ENCODE measurements at regions not wholly inside any gene's neighbourhood (a gene's known extent, or its start where the extent isn't known, plus 50 kb on each side); places are given as distances from the start of the nearest gene placed in this dataset.

GRCh38 chr11:70930215-70930614 lies 322.2 kb downstream of the SHANK2 start:
- H3K27me3 ChIP-seq (replicated peaks; ENCODE audit: insufficient read depth) = no peaks in the 10 kb centered on the region
- no peak overlapping the region for H3K4me3 ChIP-seq
- DNase-seq = no peak
- no peak for TF ChIP-seq EZH2phosphoT487 (IDR thresholded peaks at IDR 0.05; ENCODE audit: insufficient read depth, low read depth)
- TF ChIP-seq EZH2 (IDR thresholded peaks at IDR 0.05; ENCODE audit: insufficient read depth, poor library complexity, severe bottlenecking) = no peak
- no peaks in the 10 kb centered on the region for H3F3A ChIP-seq (ENCODE audit: insufficient read depth)
- in situ Hi-C loops (cut with MboI) = no loop called here
- no peaks in the 10 kb centered on the region for H3K9me2 ChIP-seq (ENCODE audit: insufficient read depth)
- no peaks in the 10 kb centered on the region for H3K79me2 ChIP-seq (ENCODE audit: insufficient read depth)
- no peaks in the 10 kb centered on the region for H4K20me1 ChIP-seq (ENCODE audit: insufficient read depth)
- H3K4me1 ChIP-seq (ENCODE audit: insufficient read depth) = no peaks in the 10 kb centered on the region
- no peak overlapping the region for H2AFZ ChIP-seq
- H3K27ac ChIP-seq = no peak overlapping the region
- H3K9ac ChIP-seq = no peak overlapping the region
- H3K9me3 ChIP-seq (ENCODE audit: low read depth) = no peaks in the 10 kb centered on the region
- H3K36me3 ChIP-seq (ENCODE audit: low read depth) = no peaks in the 10 kb centered on the region
- H3K4me2 ChIP-seq (ENCODE audit: unreplicated experiment) = no peak overlapping the region
- WGBS, 2 experiments (ENCODE audit: low coverage in 1 of 2, low lambda C conversion rate in 2 of 2, missing lambda C conversion rate in 2 of 2) = 51 to 56% methylated on average over 3 of the region's 3 CpGs

- in situ Hi-C loops (cut with MboI) = no loop called here
- no peak for DNase-seq
- Histone ChIP-seq H3K4me3 (no peak overlapping the region), H3F3A (ENCODE audit: insufficient read depth) (no peaks in the 10 kb centered on the region), H3K4me2 (ENCODE audit: unreplicated experiment) (no peak overlapping the region), H3K27ac (no peak overlapping the region), H3K4me1 (ENCODE audit: insufficient read depth) (no peaks in the 10 kb centered on the region), H3K27me3 (replicated peaks; ENCODE audit: insufficient read depth) (no peaks in the 10 kb centered on the region), H4K20me1 (ENCODE audit: insufficient read depth) (no peaks in the 10 kb centered on the region), H2AFZ (no peak overlapping the region), H3K79me2 (ENCODE audit: insufficient read depth) (no peaks in the 10 kb centered on the region), H3K36me3 (ENCODE audit: low read depth) (no peaks in the 10 kb centered on the region), H3K9me2 (ENCODE audit: insufficient read depth) (no peaks in the 10 kb centered on the region), H3K9ac (no peak overlapping the region), H3K9me3 (ENCODE audit: low read depth) (no peaks in the 10 kb centered on the region)
- 31 to 37% methylated on average over 12 of the region's 12 CpGs for WGBS, 2 experiments (ENCODE audit: low coverage in 1 of 2, low lambda C conversion rate in 2 of 2, missing lambda C conversion rate in 2 of 2)
- TF ChIP-seq EZH2 (IDR thresholded peaks at IDR 0.05; ENCODE audit: insufficient read depth, poor library complexity, severe bottlenecking) (no peak), EZH2phosphoT487 (IDR thresholded peaks at IDR 0.05; ENCODE audit: insufficient read depth, low read depth) (no peak)
Measured at GRCh38 chr11:70931430-70931829, 320.9 kb downstream of the SHANK2 start.

- no peaks in the 10 kb centered on the region for H3K9me2 ChIP-seq (ENCODE audit: insufficient read depth)
- H3K36me3 ChIP-seq (ENCODE audit: low read depth) = no peaks in the 10 kb centered on the region
- H3K4me2 ChIP-seq (ENCODE audit: unreplicated experiment) = no peak overlapping the region
- in situ Hi-C loops (cut with MboI) = no loop called here
- no peak overlapping the region for H3K27ac ChIP-seq
- no peaks in the 10 kb centered on the region for H3K27me3 ChIP-seq (replicated peaks; ENCODE audit: insufficient read depth)
- H3K9ac ChIP-seq = no peak overlapping the region
- no peaks in the 10 kb centered on the region for H4K20me1 ChIP-seq (ENCODE audit: insufficient read depth)
- DNase-seq = no peak
- no peak overlapping the region for H3K4me3 ChIP-seq
- no peak overlapping the region for H2AFZ ChIP-seq
- no peaks in the 10 kb centered on the region for H3K9me3 ChIP-seq (ENCODE audit: low read depth)
- no peaks in the 10 kb centered on the region for H3K4me1 ChIP-seq (ENCODE audit: insufficient read depth)
- no peaks in the 10 kb centered on the region for H3K79me2 ChIP-seq (ENCODE audit: insufficient read depth)
- no peaks in the 10 kb centered on the region for H3F3A ChIP-seq (ENCODE audit: insufficient read depth)
- TF ChIP-seq EZH2phosphoT487 (IDR thresholded peaks at IDR 0.05; ENCODE audit: insufficient read depth, low read depth) (no peak), EZH2 (IDR thresholded peaks at IDR 0.05; ENCODE audit: insufficient read depth, poor library complexity, severe bottlenecking) (no peak)
- WGBS, 2 experiments (ENCODE audit: low coverage in 1 of 2, low lambda C conversion rate in 2 of 2, missing lambda C conversion rate in 2 of 2) = 51 to 54% methylated on average over 9 to 10 of the region's 10 CpGs
Measured at GRCh38 chr11:70933981-70934583, 318.3 kb downstream of the SHANK2 start.

GRCh38 chr11:70935006-70935768 lies 317.2 kb downstream of the SHANK2 start:
- Histone ChIP-seq H3K4me1 (ENCODE audit: insufficient read depth) (no peaks in the 10 kb centered on the region), H3K27ac (no peak overlapping the region), H4K20me1 (ENCODE audit: insufficient read depth) (no peaks in the 10 kb centered on the region), H3K4me3 (no peak overlapping the region), H3K9me2 (ENCODE audit: insufficient read depth) (no peaks in the 10 kb centered on the region), H3K79me2 (ENCODE audit: insufficient read depth) (no peaks in the 10 kb centered on the region), H2AFZ (no peak overlapping the region), H3K36me3 (ENCODE audit: low read depth) (no peaks in the 10 kb centered on the region), H3K27me3 (replicated peaks; ENCODE audit: insufficient read depth) (no peaks in the 10 kb centered on the region), H3K4me2 (ENCODE audit: unreplicated experiment) (no peak overlapping the region), H3F3A (ENCODE audit: insufficient read depth) (no peaks in the 10 kb centered on the region), H3K9me3 (ENCODE audit: low read depth) (no peaks in the 10 kb centered on the region), H3K9ac (no peak overlapping the region)
- in situ Hi-C loops (cut with MboI) = no loop called here
- peak; percentile 50 for DNase-seq
- WGBS, 2 experiments (ENCODE audit: low coverage in 1 of 2, low lambda C conversion rate in 2 of 2, missing lambda C conversion rate in 2 of 2) = 48 to 51% methylated on average over 13 of the region's 13 CpGs
- TF ChIP-seq EZH2phosphoT487 (IDR thresholded peaks at IDR 0.05; ENCODE audit: insufficient read depth, low read depth) (no peak), EZH2 (IDR thresholded peaks at IDR 0.05; ENCODE audit: insufficient read depth, poor library complexity, severe bottlenecking) (no peak)

Measured in GM23248 (cell line).